ENCODE measurements at regions not wholly inside any gene's neighbourhood (a gene's known extent, or its start where the extent isn't known, plus 50 kb on each side); places are given as distances from the start of the nearest gene placed in this dataset.
"Not testable (repeated sequence)": the region's sequence is repeated elsewhere in the genome, so short reads cannot be mapped to it uniquely, and the experiment has no call there.

DNA sequence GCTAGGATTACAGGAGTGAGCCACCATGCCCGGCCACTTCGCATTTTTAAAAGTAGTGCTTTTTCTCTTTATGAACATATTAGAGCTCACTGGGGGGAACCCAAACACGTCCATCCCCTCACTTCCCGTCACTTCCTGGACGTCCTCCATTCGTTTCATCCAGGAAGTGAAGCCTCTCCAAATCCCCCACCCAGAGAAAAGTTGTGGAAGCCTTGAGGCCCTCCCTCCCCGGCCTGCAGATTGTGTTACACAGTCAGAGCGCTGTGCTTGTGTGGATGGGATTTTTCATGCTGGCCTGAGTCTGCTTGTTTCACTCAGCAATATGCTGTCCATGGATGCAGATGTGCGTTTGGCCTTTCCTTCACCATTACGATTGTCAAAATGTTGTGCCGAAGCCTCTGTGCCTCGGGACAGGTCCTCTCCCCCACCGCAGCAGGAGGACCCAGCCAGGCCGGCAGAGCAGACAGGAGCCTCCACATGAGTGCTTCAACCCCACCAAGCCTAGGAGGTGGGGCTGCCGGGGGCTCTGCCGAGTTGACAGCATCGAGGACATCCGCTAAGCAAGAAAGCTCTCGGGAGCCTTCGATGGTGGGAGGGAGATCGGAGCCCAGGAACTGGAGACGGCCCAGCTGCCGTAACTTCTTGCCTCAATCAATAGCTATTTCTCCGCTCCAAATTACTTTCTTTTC lies 121.6 kb upstream of the PPP1R26 start:
- TF ChIP-seq, protein P1, sequence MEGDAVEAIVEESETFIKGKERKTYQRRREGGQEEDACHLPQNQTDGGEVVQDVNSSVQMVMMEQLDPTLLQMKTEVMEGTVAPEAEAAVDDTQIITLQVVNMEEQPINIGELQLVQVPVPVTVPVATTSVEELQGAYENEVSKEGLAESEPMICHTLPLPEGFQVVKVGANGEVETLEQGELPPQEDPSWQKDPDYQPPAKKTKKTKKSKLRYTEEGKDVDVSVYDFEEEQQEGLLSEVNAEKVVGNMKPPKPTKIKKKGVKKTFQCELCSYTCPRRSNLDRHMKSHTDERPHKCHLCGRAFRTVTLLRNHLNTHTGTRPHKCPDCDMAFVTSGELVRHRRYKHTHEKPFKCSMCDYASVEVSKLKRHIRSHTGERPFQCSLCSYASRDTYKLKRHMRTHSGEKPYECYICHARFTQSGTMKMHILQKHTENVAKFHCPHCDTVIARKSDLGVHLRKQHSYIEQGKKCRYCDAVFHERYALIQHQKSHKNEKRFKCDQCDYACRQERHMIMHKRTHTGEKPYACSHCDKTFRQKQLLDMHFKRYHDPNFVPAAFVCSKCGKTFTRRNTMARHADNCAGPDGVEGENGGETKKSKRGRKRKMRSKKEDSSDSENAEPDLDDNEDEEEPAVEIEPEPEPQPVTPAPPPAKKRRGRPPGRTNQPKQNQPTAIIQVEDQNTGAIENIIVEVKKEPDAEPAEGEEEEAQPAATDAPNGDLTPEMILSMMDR (IDR thresholded peaks at IDR 0.05; ENCODE audit: extremely low read depth, low read depth, low read length) = no peak
- no peak overlapping the region for H3K27ac ChIP-seq (ENCODE audit: low read depth, low read length)
- H3K27me3 ChIP-seq (ENCODE audit: insufficient read depth, low read length) = no peaks in the 10 kb centered on the region
- H3K4me1 ChIP-seq (ENCODE audit: insufficient read depth, low read length) = no peaks in the 10 kb centered on the region
- H2AFZ ChIP-seq (ENCODE audit: low read length) = no peak overlapping the region
- no peak overlapping the region for H3K4me2 ChIP-seq (ENCODE audit: insufficient read depth, low read length)
- H4K20me1 ChIP-seq (ENCODE audit: insufficient read depth, low read length) = no peaks in the 10 kb centered on the region
- no peaks in the 10 kb centered on the region for H3K9me3 ChIP-seq (ENCODE audit: low read depth, low read length)
- no peaks in the 10 kb centered on the region for H3K79me2 ChIP-seq (ENCODE audit: insufficient read depth, low read length)
- no peak overlapping the region for H3K4me3 ChIP-seq (ENCODE audit: insufficient read depth, low read length)
- H3K36me3 ChIP-seq (ENCODE audit: insufficient read depth, low read length) = no peaks in the 10 kb centered on the region
- DNase-seq (ENCODE audit: insufficient read length, low spot score, missing footprints) = no peak

DNA sequence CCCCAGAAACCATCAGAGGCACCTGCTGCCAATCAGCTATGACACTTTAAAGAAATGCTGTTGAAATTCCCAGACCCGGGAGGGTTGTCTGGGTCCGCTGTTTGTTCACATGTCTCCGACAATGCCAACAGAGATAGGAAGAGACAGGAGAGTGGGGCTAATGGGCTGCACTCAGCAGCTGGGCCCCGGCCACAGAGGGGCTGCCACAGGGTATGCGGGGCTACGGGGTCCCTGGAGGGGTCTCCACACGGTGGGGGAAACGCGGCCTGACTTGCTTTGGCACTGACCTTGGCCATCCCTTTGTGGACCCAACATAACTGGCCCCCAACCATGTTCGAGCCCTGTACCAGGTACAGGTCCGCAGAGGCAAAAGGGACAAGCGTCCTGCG lies 121.0 kb upstream of the PPP1R26 start:
- H3K4me2 ChIP-seq (ENCODE audit: insufficient read depth, low read length) = no peak overlapping the region
- TF ChIP-seq, protein P1 (IDR thresholded peaks at IDR 0.05; ENCODE audit: extremely low read depth, low read depth, low read length) = no peak

DNA sequence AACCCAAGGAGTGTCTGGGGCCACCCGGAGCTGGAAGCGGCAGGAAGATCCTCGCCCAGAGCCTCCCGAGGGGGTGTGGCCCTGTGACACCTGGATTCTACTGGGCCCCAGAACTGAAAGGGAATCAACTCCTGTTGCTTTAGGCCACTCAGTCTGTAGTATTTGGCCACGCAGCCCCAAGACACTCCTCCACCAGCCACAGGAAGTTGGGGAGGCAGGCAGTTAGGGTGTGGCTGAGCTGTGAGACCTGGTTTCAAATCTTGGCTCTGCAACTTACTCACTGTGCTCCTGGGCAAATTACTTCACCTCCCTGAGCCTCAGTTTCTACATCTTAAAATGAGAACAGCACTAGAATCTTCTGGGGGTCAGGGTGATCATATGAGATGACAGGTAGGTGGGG lies 119.8 kb upstream of the PPP1R26 start:
- Histone ChIP-seq H3K4me3 (ENCODE audit: insufficient read depth, low read length) (no peak overlapping the region), H2AFZ (ENCODE audit: low read length) (no peak overlapping the region), H3K9me3 (ENCODE audit: low read depth, low read length) (no peaks in the 10 kb centered on the region), H3K27me3 (ENCODE audit: insufficient read depth, low read length) (no peaks in the 10 kb centered on the region), H3K36me3 (ENCODE audit: insufficient read depth, low read length) (no peaks in the 10 kb centered on the region), H3K4me2 (ENCODE audit: insufficient read depth, low read length) (no peak overlapping the region), H3K79me2 (ENCODE audit: insufficient read depth, low read length) (no peaks in the 10 kb centered on the region), H4K20me1 (ENCODE audit: insufficient read depth, low read length) (no peaks in the 10 kb centered on the region), H3K27ac (ENCODE audit: low read depth, low read length) (no peak overlapping the region), H3K4me1 (ENCODE audit: insufficient read depth, low read length) (no peaks in the 10 kb centered on the region)
- DNase-seq (ENCODE audit: insufficient read length, low spot score, missing footprints) = no peak
- TF ChIP-seq, protein P1 (IDR thresholded peaks at IDR 0.05; ENCODE audit: extremely low read depth, low read depth, low read length) = no peak

More for the DNA sequence above, 121.0 kb upstream of the PPP1R26 start:
- H3K4me3 ChIP-seq (ENCODE audit: insufficient read depth, low read length) = no peak overlapping the region
- no peak overlapping the region for H2AFZ ChIP-seq (ENCODE audit: low read length)
- H3K27ac ChIP-seq (ENCODE audit: low read depth, low read length) = no peak overlapping the region
- DNase-seq (ENCODE audit: insufficient read length, low spot score, missing footprints) = no peak
- H3K27me3 ChIP-seq (ENCODE audit: insufficient read depth, low read length) = no peaks in the 10 kb centered on the region
- no peaks in the 10 kb centered on the region for H3K4me1 ChIP-seq (ENCODE audit: insufficient read depth, low read length)
- H3K36me3 ChIP-seq (ENCODE audit: insufficient read depth, low read length) = no peaks in the 10 kb centered on the region
- no peaks in the 10 kb centered on the region for H4K20me1 ChIP-seq (ENCODE audit: insufficient read depth, low read length)
- H3K9me3 ChIP-seq (ENCODE audit: low read depth, low read length) = no peaks in the 10 kb centered on the region
- no peaks in the 10 kb centered on the region for H3K79me2 ChIP-seq (ENCODE audit: insufficient read depth, low read length)

DNA sequence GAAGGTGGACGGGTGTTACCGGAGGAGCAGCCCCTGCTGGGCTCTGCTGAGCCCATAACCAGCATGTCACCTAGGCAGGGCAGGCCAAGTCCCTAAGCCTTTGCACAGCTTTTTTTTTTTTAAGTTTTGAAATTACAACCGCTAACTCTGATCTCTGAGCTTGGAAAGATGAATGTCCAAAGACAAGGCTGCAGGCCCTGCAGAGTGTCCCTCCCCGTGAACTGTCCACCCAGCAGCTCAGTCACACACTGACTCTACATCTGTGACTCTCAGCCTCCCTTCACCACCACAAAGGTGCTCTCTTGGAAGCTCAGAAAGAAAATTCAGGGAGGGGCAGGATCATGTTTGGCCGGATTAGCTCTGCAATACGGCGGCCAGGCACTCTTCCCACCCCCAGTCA lies 119.0 kb upstream of the PPP1R26 start:
- H3K79me2 ChIP-seq (ENCODE audit: insufficient read depth, low read length) = no peaks in the 10 kb centered on the region
- no peaks in the 10 kb centered on the region for H3K4me1 ChIP-seq (ENCODE audit: insufficient read depth, low read length)
- H3K9me3 ChIP-seq (ENCODE audit: low read depth, low read length) = no peaks in the 10 kb centered on the region
- TF ChIP-seq, protein P1 (IDR thresholded peaks at IDR 0.05; ENCODE audit: extremely low read depth, low read depth, low read length) = no peak
- no peak overlapping the region for H3K4me2 ChIP-seq (ENCODE audit: insufficient read depth, low read length)
- no peak overlapping the region for H2AFZ ChIP-seq (ENCODE audit: low read length)
- H3K27ac ChIP-seq (ENCODE audit: low read depth, low read length) = no peak overlapping the region
- no peaks in the 10 kb centered on the region for H4K20me1 ChIP-seq (ENCODE audit: insufficient read depth, low read length)
- no peak for DNase-seq (ENCODE audit: insufficient read length, low spot score, missing footprints)
- H3K27me3 ChIP-seq (ENCODE audit: insufficient read depth, low read length) = no peaks in the 10 kb centered on the region
- no peaks in the 10 kb centered on the region for H3K36me3 ChIP-seq (ENCODE audit: insufficient read depth, low read length)
- H3K4me3 ChIP-seq (ENCODE audit: insufficient read depth, low read length) = no peak overlapping the region

DNA sequence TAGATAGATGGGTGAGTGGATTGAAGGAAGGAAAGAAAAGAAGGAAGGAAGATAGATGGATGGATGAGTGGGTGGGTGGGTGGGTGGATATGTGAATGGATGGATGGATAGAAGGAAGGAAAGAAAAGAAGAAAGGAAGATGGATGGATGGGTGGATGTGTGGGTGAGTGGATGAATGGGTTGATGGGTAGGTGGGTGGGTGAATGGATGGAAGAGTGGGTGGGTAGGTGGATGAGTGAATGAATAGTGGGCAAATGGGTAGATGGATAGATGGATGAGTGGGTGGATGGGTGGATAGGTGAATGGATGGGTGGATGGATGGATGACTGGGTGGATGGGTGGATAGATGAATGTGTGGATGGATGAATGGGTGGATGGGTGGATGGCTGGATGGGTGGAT lies 117.9 kb upstream of the PPP1R26 start:
- H3K79me2 ChIP-seq (ENCODE audit: insufficient read depth, low read length); H3K4me3 ChIP-seq (ENCODE audit: insufficient read depth, low read length); H2AFZ ChIP-seq (ENCODE audit: low read length); H4K20me1 ChIP-seq (ENCODE audit: insufficient read depth, low read length); H3K4me1 ChIP-seq (ENCODE audit: insufficient read depth, low read length); H3K27me3 ChIP-seq (ENCODE audit: insufficient read depth, low read length); H3K36me3 ChIP-seq (ENCODE audit: insufficient read depth, low read length); H3K4me2 ChIP-seq (ENCODE audit: insufficient read depth, low read length); DNase-seq (ENCODE audit: insufficient read length, low spot score, missing footprints); H3K27ac ChIP-seq (ENCODE audit: low read depth, low read length); H3K9me3 ChIP-seq (ENCODE audit: low read depth, low read length): not testable (repeated sequence)
